ENCODE measurements at regions not wholly inside any gene's neighbourhood (a gene's known extent, or its start where the extent isn't known, plus 50 kb on each side); places are given as distances from the start of the nearest gene placed in this dataset.

GRCh38 chr22:49566141-49566541, 261.5 kb downstream of the BRD1 start:
- Histone ChIP-seq H3K9me3 (ENCODE audit: control insufficient read depth in 2 of 2, low read length in 2 of 2) (peaks cover 0 to 2% of the 10 kb centered on the region in 2 donors), H3K27ac (ENCODE audit: low read length) (no peak overlapping the region), H3K4me1 (ENCODE audit: control insufficient read depth, insufficient read depth, low read length) (no peaks in the 10 kb centered on the region), H3K4me3 (ENCODE audit: low read length in 2 of 2) (no peak overlapping the region), H3K27me3 (ENCODE audit: control insufficient read depth in 1 of 2, insufficient read depth in 2 of 2, low read length in 2 of 2) (no peaks in the 10 kb centered on the region), H3K9ac (ENCODE audit: low read length in 2 of 2) (no peak overlapping the region), H3K36me3 (ENCODE audit: control insufficient read depth in 2 of 2, insufficient read depth in 2 of 2, low read length in 2 of 2) (no peaks in the 10 kb centered on the region)

- H3K36me3 ChIP-seq (ENCODE audit: control insufficient read depth in 2 of 2, insufficient read depth in 2 of 2, low read length in 2 of 2) = no peaks in the 10 kb centered on the region
- H3K27ac ChIP-seq (ENCODE audit: low read length) = no peak overlapping the region
- no peak overlapping the region for H3K9ac ChIP-seq (ENCODE audit: low read length in 2 of 2)
Observed at GRCh38 chr22:49565516-49565855, 262.2 kb downstream of the BRD1 start.

GRCh38 chr22:49564666-49565515, 262.8 kb downstream of the BRD1 start:
- Histone ChIP-seq H3K4me3 (ENCODE audit: low read length in 2 of 2) (no peak overlapping the region), H3K36me3 (ENCODE audit: control insufficient read depth in 2 of 2, insufficient read depth in 2 of 2, low read length in 2 of 2) (no peaks in the 10 kb centered on the region), H3K4me1 (ENCODE audit: control insufficient read depth, insufficient read depth, low read length) (no peaks in the 10 kb centered on the region)

More at GRCh38 chr22:49565516-49565855, 262.2 kb downstream of the BRD1 start:
- H3K4me1 ChIP-seq (ENCODE audit: control insufficient read depth, insufficient read depth, low read length) = no peaks in the 10 kb centered on the region
- H3K27me3 ChIP-seq (ENCODE audit: control insufficient read depth in 1 of 2, insufficient read depth in 2 of 2, low read length in 2 of 2) = no peaks in the 10 kb centered on the region
- H3K4me3 ChIP-seq (ENCODE audit: low read length in 2 of 2) = no peak overlapping the region
- peaks cover 0 to 2% of the 10 kb centered on the region in 2 donors for H3K9me3 ChIP-seq (ENCODE audit: control insufficient read depth in 2 of 2, low read length in 2 of 2)

GRCh38 chr22:49564054-49564453, 263.6 kb downstream of the BRD1 start:
- H3K9ac ChIP-seq (ENCODE audit: low read length in 2 of 2) = no peak overlapping the region
- no peak overlapping the region for H3K4me3 ChIP-seq (ENCODE audit: low read length in 2 of 2)
- H3K36me3 ChIP-seq (ENCODE audit: control insufficient read depth in 2 of 2, insufficient read depth in 2 of 2, low read length in 2 of 2) = no peaks in the 10 kb centered on the region
- peaks cover 0 to 7% of the 10 kb centered on the region in 2 donors for H3K9me3 ChIP-seq (ENCODE audit: control insufficient read depth in 2 of 2, low read length in 2 of 2)
- H3K4me1 ChIP-seq (ENCODE audit: control insufficient read depth, insufficient read depth, low read length) = no peaks in the 10 kb centered on the region
- peaks cover 0 to 2% of the 10 kb centered on the region in 2 donors for H3K27me3 ChIP-seq (ENCODE audit: control insufficient read depth in 1 of 2, insufficient read depth in 2 of 2, low read length in 2 of 2)
- H3K27ac ChIP-seq (ENCODE audit: low read length) = no peak overlapping the region

More at GRCh38 chr22:49564666-49565515, 262.8 kb downstream of the BRD1 start:
- Histone ChIP-seq H3K27me3 (ENCODE audit: control insufficient read depth in 1 of 2, insufficient read depth in 2 of 2, low read length in 2 of 2) (peaks cover 0 to 2% of the 10 kb centered on the region in 2 donors), H3K27ac (ENCODE audit: low read length) (no peak overlapping the region), H3K9ac (ENCODE audit: low read length in 2 of 2) (no peak overlapping the region), H3K9me3 (ENCODE audit: control insufficient read depth in 2 of 2, low read length in 2 of 2) (peaks cover 0 to 7% of the 10 kb centered on the region in 2 donors)

- Histone ChIP-seq H3K4me1 (ENCODE audit: control insufficient read depth, insufficient read depth, low read length) (no peaks in the 10 kb centered on the region), H3K9me3 (ENCODE audit: control insufficient read depth in 2 of 2, low read length in 2 of 2) (peaks cover 0 to 7% of the 10 kb centered on the region in 2 donors), H3K27me3 (ENCODE audit: control insufficient read depth in 1 of 2, insufficient read depth in 2 of 2, low read length in 2 of 2) (peaks cover 0 to 2% of the 10 kb centered on the region in 2 donors), H3K4me3 (ENCODE audit: low read length in 2 of 2) (no peak overlapping the region), H3K27ac (ENCODE audit: low read length) (no peak overlapping the region), H3K36me3 (ENCODE audit: control insufficient read depth in 2 of 2, insufficient read depth in 2 of 2, low read length in 2 of 2) (no peaks in the 10 kb centered on the region), H3K9ac (ENCODE audit: low read length in 2 of 2) (no peak overlapping the region)
Observed at GRCh38 chr22:49562685-49563249, 264.9 kb downstream of the BRD1 start.

GRCh38 chr22:49561976-49562375, 265.7 kb downstream of the BRD1 start:
- Histone ChIP-seq H3K27ac (ENCODE audit: low read length) (no peak overlapping the region), H3K36me3 (ENCODE audit: control insufficient read depth in 2 of 2, insufficient read depth in 2 of 2, low read length in 2 of 2) (no peaks in the 10 kb centered on the region), H3K9ac (ENCODE audit: low read length in 2 of 2) (no peak overlapping the region), H3K4me1 (ENCODE audit: control insufficient read depth, insufficient read depth, low read length) (no peaks in the 10 kb centered on the region), H3K4me3 (ENCODE audit: low read length in 2 of 2) (no peak overlapping the region), H3K9me3 (ENCODE audit: control insufficient read depth in 2 of 2, low read length in 2 of 2) (peaks cover 0 to 7% of the 10 kb centered on the region in 2 donors), H3K27me3 (ENCODE audit: control insufficient read depth in 1 of 2, insufficient read depth in 2 of 2, low read length in 2 of 2) (peaks cover 0 to 2% of the 10 kb centered on the region in 2 donors)

GRCh38 chr22:49561338-49561737, 266.3 kb downstream of the BRD1 start:
- H3K9me3 ChIP-seq (ENCODE audit: control insufficient read depth in 2 of 2, low read length in 2 of 2) = peaks cover 0 to 7% of the 10 kb centered on the region in 2 donors
- H3K27ac ChIP-seq (ENCODE audit: low read length) = no peak overlapping the region
- H3K9ac ChIP-seq (ENCODE audit: low read length in 2 of 2) = no peak overlapping the region
- no peak overlapping the region for H3K4me3 ChIP-seq (ENCODE audit: low read length in 2 of 2)
- no peaks in the 10 kb centered on the region for H3K4me1 ChIP-seq (ENCODE audit: control insufficient read depth, insufficient read depth, low read length)
- H3K27me3 ChIP-seq (ENCODE audit: control insufficient read depth in 1 of 2, insufficient read depth in 2 of 2, low read length in 2 of 2) = peaks cover 0 to 2% of the 10 kb centered on the region in 2 donors
- H3K36me3 ChIP-seq (ENCODE audit: control insufficient read depth in 2 of 2, insufficient read depth in 2 of 2, low read length in 2 of 2) = no peaks in the 10 kb centered on the region

- Histone ChIP-seq H3K27me3 (ENCODE audit: control insufficient read depth in 1 of 2, insufficient read depth in 2 of 2, low read length in 2 of 2) (peaks cover 0 to 3% of the 10 kb centered on the region in 2 donors), H3K4me1 (ENCODE audit: control insufficient read depth, insufficient read depth, low read length) (no peaks in the 10 kb centered on the region), H3K36me3 (ENCODE audit: control insufficient read depth in 2 of 2, insufficient read depth in 2 of 2, low read length in 2 of 2) (no peaks in the 10 kb centered on the region), H3K9ac (ENCODE audit: low read length in 2 of 2) (no peak overlapping the region), H3K9me3 (ENCODE audit: control insufficient read depth in 2 of 2, low read length in 2 of 2) (peaks cover 5 to 6% of the 10 kb centered on the region in 2 donors), H3K4me3 (ENCODE audit: low read length in 2 of 2) (no peak overlapping the region), H3K27ac (ENCODE audit: low read length) (no peak overlapping the region)
Observed at GRCh38 chr22:49555526-49555925, 272.1 kb downstream of the BRD1 start.

GRCh38 chr22:49554741-49555140, 272.9 kb downstream of the BRD1 start:
- Histone ChIP-seq H3K27ac (ENCODE audit: low read length) (no peak overlapping the region), H3K9ac (ENCODE audit: low read length in 2 of 2) (no peak overlapping the region), H3K27me3 (ENCODE audit: control insufficient read depth in 1 of 2, insufficient read depth in 2 of 2, low read length in 2 of 2) (peaks cover 0 to 2% of the 10 kb centered on the region in 2 donors), H3K4me3 (ENCODE audit: low read length in 2 of 2) (no peak overlapping the region), H3K9me3 (ENCODE audit: control insufficient read depth in 2 of 2, low read length in 2 of 2) (peaks cover 0 to 11% of the 10 kb centered on the region in 2 donors), H3K4me1 (ENCODE audit: control insufficient read depth, insufficient read depth, low read length) (no peaks in the 10 kb centered on the region), H3K36me3 (ENCODE audit: control insufficient read depth in 2 of 2, insufficient read depth in 2 of 2, low read length in 2 of 2) (no peaks in the 10 kb centered on the region)

GRCh38 chr22:49554296-49554625, 273.4 kb downstream of the BRD1 start:
- Histone ChIP-seq H3K9me3 (ENCODE audit: control insufficient read depth in 2 of 2, low read length in 2 of 2) (peaks cover 0 to 11% of the 10 kb centered on the region in 2 donors), H3K27me3 (ENCODE audit: control insufficient read depth in 1 of 2, insufficient read depth in 2 of 2, low read length in 2 of 2) (peaks cover 0 to 2% of the 10 kb centered on the region in 2 donors), H3K36me3 (ENCODE audit: control insufficient read depth in 2 of 2, insufficient read depth in 2 of 2, low read length in 2 of 2) (no peaks in the 10 kb centered on the region), H3K9ac (ENCODE audit: low read length in 2 of 2) (no peak overlapping the region), H3K4me3 (ENCODE audit: low read length in 2 of 2) (no peak overlapping the region), H3K4me1 (ENCODE audit: control insufficient read depth, insufficient read depth, low read length) (no peaks in the 10 kb centered on the region), H3K27ac (ENCODE audit: low read length) (no peak overlapping the region)

Data from stomach smooth muscle (tissue), 2 donors.